ENCODE measurements at regions not wholly inside any gene's neighbourhood (a gene's known extent, or its start where the extent isn't known, plus 50 kb on each side); places are given as distances from the start of the nearest gene placed in this dataset.
A peak's percentile ranks its signal among the peaks of the same experiment; 100 is the strongest.

GRCh38 chr16:80375513-80375912, 165.3 kb upstream of the DYNLRB2 start:
- TF ChIP-seq CTCF (IDR thresholded peaks at IDR 0.05), result no peak
- no peak for TF ChIP-seq POLR2A (IDR thresholded peaks at IDR 0.05)
- H3K36me3 ChIP-seq, result no peaks in the 10 kb centered on the region
- H3K4me1 ChIP-seq, result no peaks in the 10 kb centered on the region
- H3K27ac ChIP-seq, result no peak overlapping the region
- H3K9me3 ChIP-seq, result no peaks in the 10 kb centered on the region
- no peaks in the 10 kb centered on the region for H3K27me3 ChIP-seq
- DNase-seq, result no peak
- no peak overlapping the region for H3K4me3 ChIP-seq

DNA sequence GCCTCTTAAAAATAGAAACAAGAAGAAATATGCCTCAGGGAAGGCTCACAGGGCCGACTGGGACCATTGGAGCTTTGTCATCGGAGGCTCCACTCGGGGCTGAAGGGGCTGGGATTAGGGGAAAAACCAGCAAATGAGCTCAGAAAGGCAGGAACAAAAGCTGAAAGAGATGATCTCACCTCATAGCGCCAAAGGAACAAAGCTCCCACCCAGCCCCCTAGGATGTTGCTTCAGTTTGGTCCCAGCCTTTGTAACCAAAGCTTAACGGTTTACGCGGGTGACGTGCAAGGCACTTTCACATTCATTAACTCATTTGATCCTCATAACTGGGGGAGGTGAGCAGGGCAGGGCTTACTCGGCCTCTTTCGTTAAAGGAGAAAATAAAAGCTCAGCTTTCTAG, 168.5 kb upstream of the DYNLRB2 start:
- TF ChIP-seq CTCF (IDR thresholded peaks at IDR 0.05) (no peak), POLR2A (IDR thresholded peaks at IDR 0.05) (no peak)
- no peak overlapping the region for H3K4me3 ChIP-seq
- no peaks in the 10 kb centered on the region for H3K36me3 ChIP-seq
- no peak for DNase-seq
- no peaks in the 10 kb centered on the region for H3K27me3 ChIP-seq
- no peaks in the 10 kb centered on the region for H3K9me3 ChIP-seq
- H3K27ac ChIP-seq, result no peak overlapping the region
- no peaks in the 10 kb centered on the region for H3K4me1 ChIP-seq

DNA sequence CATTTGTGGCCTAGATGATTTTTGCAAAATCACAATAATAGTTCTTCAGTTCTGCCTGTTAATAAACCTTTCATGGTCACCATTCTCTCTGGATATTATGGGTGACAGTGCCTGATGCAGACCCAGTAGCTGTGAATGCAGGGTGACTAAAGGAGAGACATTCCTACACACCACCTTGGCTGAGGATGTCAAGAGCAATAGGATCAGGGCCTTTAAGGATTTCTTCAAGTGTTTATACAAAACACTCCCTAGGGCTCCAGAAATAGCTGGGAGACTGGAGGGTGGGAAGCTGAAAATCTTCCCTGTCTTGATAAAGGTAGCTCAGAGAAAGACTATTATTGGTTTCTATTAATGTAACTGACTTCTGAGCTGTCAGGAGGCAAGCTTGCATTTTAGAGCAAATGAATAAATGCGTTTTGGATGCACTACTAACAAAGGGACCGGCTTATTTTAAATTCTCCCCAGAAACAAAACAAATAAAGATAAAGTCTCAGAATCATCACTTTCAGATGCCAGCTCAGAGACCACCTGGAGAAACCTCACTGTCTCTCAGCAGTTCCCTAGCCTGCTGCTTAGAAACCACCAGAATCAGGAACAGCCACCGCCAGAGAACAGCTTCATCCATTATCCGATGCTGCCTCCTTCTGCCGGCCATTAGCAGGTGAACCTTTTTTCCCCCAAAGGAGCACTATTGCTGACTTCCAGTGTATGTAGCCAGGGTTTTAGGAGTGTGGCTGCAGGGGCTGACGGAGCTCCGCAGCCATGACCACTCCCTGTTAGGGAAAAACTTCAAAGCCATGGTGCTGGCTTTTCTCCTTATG, 171.4 kb upstream of the DYNLRB2 start:
- Histone ChIP-seq H3K27ac (no peak overlapping the region), H3K36me3 (no peaks in the 10 kb centered on the region), H3K27me3 (no peaks in the 10 kb centered on the region), H3K4me1 (no peaks in the 10 kb centered on the region), H3K4me3 (no peak overlapping the region), H3K9me3 (no peaks in the 10 kb centered on the region)
- DNase-seq, result peak in 1 of 3 donors; percentile 64
- TF ChIP-seq POLR2A (IDR thresholded peaks at IDR 0.05) (no peak), CTCF (IDR thresholded peaks at IDR 0.05) (peak in 4 of 6 experiments; percentile 22 to 71 (median 69))

- DNase-seq, result no peak
- H3K36me3 ChIP-seq, result no peaks in the 10 kb centered on the region
- no peak overlapping the region for H3K27ac ChIP-seq
- H3K4me3 ChIP-seq, result no peak overlapping the region
- H3K27me3 ChIP-seq, result no peaks in the 10 kb centered on the region
- TF ChIP-seq CTCF (IDR thresholded peaks at IDR 0.05) (no peak), POLR2A (IDR thresholded peaks at IDR 0.05) (no peak)
- H3K9me3 ChIP-seq, result no peaks in the 10 kb centered on the region
- no peaks in the 10 kb centered on the region for H3K4me1 ChIP-seq
Measured at GRCh38 chr16:80367037-80367658, 173.6 kb upstream of the DYNLRB2 start.

DNA sequence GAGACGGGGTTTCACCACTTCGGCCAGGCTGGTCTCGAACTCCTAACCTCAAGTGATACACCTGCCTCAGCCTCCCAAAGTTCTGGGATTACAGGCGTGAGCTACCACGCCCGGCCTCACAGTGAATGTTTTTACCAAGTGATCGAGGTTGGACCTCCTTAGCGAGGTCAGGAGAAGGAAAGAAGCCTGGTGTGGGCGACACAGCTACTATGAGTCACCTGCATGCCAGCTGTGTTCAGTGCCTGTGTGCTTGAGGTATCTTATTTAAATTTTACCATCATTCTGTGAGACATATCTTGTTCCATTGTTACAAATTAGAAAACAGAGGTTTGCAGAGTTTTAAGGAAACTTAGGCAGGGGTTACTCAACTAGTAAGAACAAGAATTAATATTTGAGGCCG, 174.8 kb upstream of the DYNLRB2 start:
- H3K27ac ChIP-seq, result no peak overlapping the region
- no peak overlapping the region for H3K4me3 ChIP-seq
- H3K27me3 ChIP-seq, result no peaks in the 10 kb centered on the region
- DNase-seq, result no peak
- TF ChIP-seq CTCF (IDR thresholded peaks at IDR 0.05), result no peak
- TF ChIP-seq POLR2A (IDR thresholded peaks at IDR 0.05), result no peak
- no peaks in the 10 kb centered on the region for H3K9me3 ChIP-seq
- H3K4me1 ChIP-seq, result no peaks in the 10 kb centered on the region
- no peaks in the 10 kb centered on the region for H3K36me3 ChIP-seq

Data from Peyer's patch (tissue), 4 donors.